HEK293T (cell line): ENCODE measurements at regions not wholly inside any gene's neighbourhood (a gene's known extent, or its start where the extent isn't known, plus 50 kb on each side); places are given as distances from the start of the nearest gene placed in this dataset.

Experiments used
- SP1 ChIP-seq: fragments of 450-650 bp; IDR thresholded peaks from 2 replicates; pipeline ENCODE4 v1.6.1; 2017
- TARDBP ChIP-seq: fragments of 450-650 bp; IDR thresholded peaks from 2 replicates; pipeline ENCODE4 v1.6.1; 2016

DNA sequence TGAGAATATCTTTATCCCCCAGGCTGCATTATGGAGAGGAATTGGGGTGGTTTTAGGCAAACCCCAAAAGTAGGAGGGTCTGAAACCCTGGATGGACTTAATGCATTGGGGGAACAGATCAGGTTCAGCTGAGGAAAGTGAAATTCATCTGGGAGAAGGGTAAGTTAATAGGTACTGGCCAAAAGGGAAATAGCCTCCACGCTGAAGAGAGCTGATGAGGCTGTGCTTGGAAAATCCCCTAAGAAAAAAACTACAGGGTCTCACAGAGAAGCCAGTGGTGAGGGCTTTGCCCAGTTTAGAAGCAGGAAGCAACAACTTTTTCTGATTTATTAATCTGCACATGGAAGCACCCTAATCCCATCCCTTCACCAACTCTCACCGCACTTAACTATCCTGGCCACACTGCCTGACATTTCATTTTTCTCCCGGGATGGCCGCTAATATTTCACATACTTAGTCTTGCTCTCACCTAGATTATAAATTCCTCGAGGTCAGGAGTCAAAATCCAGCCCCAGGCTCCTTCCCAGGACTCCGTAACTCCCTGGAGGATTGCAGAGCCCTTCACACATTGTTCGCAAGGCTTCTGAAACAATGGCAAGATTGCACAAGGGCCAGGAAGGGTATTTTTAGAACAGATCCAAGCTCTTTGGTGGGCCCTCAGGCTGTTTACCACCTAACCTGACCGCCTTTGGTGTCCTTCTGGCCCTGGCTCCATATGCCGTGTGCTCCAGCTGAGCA lies 60.9 kb upstream of the TARBP1 start:
- TF ChIP-seq TARDBP (no peak), SP1 (no peak)
